ENCODE measurements at regions not wholly inside any gene's neighbourhood (a gene's known extent, or its start where the extent isn't known, plus 50 kb on each side); places are given as distances from the start of the nearest gene placed in this dataset.

- no peak overlapping the region for H3K4me3 Mint-ChIP-seq
- DNase-seq (no peak), ATAC-seq (no peak)
- no peak overlapping the region for H3K27ac Mint-ChIP-seq
- ChIA-PET POLR2A (no interaction called here), CTCF (no interaction called here)
- no peaks in the 10 kb centered on the region for H3K27me3 Mint-ChIP-seq (ENCODE audit: low read depth)
- peaks cover 18% of the 10 kb centered on the region for H3K36me3 Mint-ChIP-seq (ENCODE audit: low read depth)
- H3K9me3 Mint-ChIP-seq (ENCODE audit: insufficient read depth), result peaks cover 22% of the 10 kb centered on the region
- H3K4me1 Mint-ChIP-seq (ENCODE audit: low read depth), result peaks cover 6% of the 10 kb centered on the region
Observed at GRCh38 chr6:130677312-130677711, 149.9 kb upstream of the SMLR1 start.

GRCh38 chr6:130677766-130678165, 149.4 kb upstream of the SMLR1 start:
- no peak for ATAC-seq
- CTCF ChIA-PET, result no interaction called here
- H3K4me1 Mint-ChIP-seq (ENCODE audit: low read depth), result peaks cover 6% of the 10 kb centered on the region

GRCh38 chr6:130679684-130680083, 147.5 kb upstream of the SMLR1 start:
- Mint-ChIP-seq H3K27ac (no peak overlapping the region), H3K9me3 (ENCODE audit: insufficient read depth) (peaks cover 20% of the 10 kb centered on the region), H3K4me3 (no peak overlapping the region), H3K27me3 (ENCODE audit: low read depth) (no peaks in the 10 kb centered on the region), H3K4me1 (ENCODE audit: low read depth) (peaks cover 6% of the 10 kb centered on the region), H3K36me3 (ENCODE audit: low read depth) (peaks cover 18% of the 10 kb centered on the region)
- POLR2A ChIA-PET, result no interaction called here
- CTCF ChIA-PET, result no interaction called here
- DNase-seq, result no peak
- ATAC-seq, result no peak

More at GRCh38 chr6:130677766-130678165, 149.4 kb upstream of the SMLR1 start:
- Mint-ChIP-seq H3K27me3 (ENCODE audit: low read depth) (no peaks in the 10 kb centered on the region), H3K9me3 (ENCODE audit: insufficient read depth) (peaks cover 20% of the 10 kb centered on the region), H3K27ac (no peak overlapping the region), H3K36me3 (ENCODE audit: low read depth) (peaks cover 18% of the 10 kb centered on the region), H3K4me3 (no peak overlapping the region)
- DNase-seq, result no peak
- POLR2A ChIA-PET, result no interaction called here

DNA sequence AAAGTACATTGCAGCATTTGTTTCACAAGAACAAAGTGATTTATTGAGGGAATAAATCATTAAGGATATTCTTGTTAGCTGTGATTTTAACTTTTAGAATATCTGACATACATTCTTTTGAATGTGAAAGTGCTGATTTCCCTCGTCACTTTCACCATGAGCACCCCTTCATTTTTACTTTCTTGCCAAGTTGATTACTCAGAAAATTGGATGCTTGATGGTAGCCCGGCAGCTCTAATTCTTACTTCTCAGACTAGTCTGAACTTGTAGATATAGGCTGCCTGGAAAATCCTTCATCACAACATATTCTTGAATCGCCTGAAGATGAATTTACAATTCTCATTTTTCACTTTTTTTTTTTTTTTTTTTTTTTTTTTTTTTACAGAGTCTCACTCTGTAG, 147.1 kb upstream of the SMLR1 start:
- ChIA-PET POLR2A (no interaction called here), CTCF (no interaction called here)
- Mint-ChIP-seq H3K36me3 (ENCODE audit: low read depth) (peaks cover 18% of the 10 kb centered on the region), H3K4me3 (no peak overlapping the region), H3K27me3 (ENCODE audit: low read depth) (no peaks in the 10 kb centered on the region), H3K9me3 (ENCODE audit: insufficient read depth) (peaks cover 20% of the 10 kb centered on the region), H3K4me1 (ENCODE audit: low read depth) (peaks cover 6% of the 10 kb centered on the region), H3K27ac (no peak overlapping the region)
- DNase-seq (no peak), ATAC-seq (no peak)

DNA sequence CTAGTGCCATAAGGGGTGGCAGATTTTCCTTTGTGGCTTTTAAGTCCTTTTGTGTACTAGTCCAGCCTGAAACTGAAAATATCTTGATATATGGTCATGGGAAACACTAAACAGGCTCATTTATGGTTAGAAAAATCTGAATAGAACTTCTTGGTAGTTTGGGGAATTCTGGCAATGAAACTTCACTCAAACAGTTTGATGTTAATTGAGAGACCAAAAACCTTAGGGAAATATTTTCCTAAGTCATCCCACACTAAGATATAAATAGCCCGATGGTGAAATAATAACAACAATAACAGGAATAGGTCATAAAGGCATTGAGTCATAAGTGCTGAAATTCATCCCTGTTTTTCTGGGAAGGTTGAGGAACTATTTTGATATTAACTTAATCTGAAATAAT, 146.2 kb upstream of the SMLR1 start:
- H3K4me1 Mint-ChIP-seq (ENCODE audit: low read depth), result peaks cover 4% of the 10 kb centered on the region
- ATAC-seq (no peak), DNase-seq (no peak)
- peaks cover 20% of the 10 kb centered on the region for H3K9me3 Mint-ChIP-seq (ENCODE audit: insufficient read depth)
- H3K27ac Mint-ChIP-seq, result no peak overlapping the region
- H3K36me3 Mint-ChIP-seq (ENCODE audit: low read depth), result peaks cover 18% of the 10 kb centered on the region
- no peaks in the 10 kb centered on the region for H3K27me3 Mint-ChIP-seq (ENCODE audit: low read depth)
- ChIA-PET POLR2A (no interaction called here), CTCF (no interaction called here)
- no peak overlapping the region for H3K4me3 Mint-ChIP-seq

DNA sequence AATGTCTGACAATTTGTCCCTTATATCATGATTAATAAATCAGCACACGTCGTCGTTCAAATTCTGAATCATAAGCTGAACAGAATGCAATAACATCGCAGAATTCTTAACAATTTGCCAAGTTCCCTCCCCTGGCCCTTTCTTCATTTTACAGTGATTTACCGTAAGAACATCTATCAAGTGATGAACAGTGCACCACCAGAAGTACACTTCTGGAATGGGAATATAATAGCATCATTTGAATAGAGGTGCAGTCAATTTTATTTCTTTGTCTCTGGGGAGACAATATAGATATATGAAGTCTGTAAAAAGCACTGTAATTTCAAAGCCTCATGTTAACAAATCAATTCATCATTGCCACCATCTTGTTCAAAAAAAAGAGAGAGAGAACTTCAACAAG, 145.1 kb upstream of the SMLR1 start:
- Mint-ChIP-seq H3K27me3 (ENCODE audit: low read depth) (no peaks in the 10 kb centered on the region), H3K27ac (no peak overlapping the region), H3K36me3 (ENCODE audit: low read depth) (peaks cover 13% of the 10 kb centered on the region), H3K4me3 (no peak overlapping the region), H3K4me1 (ENCODE audit: low read depth) (no peaks in the 10 kb centered on the region), H3K9me3 (ENCODE audit: insufficient read depth) (peaks cover 17% of the 10 kb centered on the region)
- POLR2A ChIA-PET, result no interaction called here
- ATAC-seq (no peak), DNase-seq (no peak)
- CTCF ChIA-PET, result no interaction called here

- ChIA-PET CTCF (interaction anchor here (0.6 kb wide), 1 partner anchor 31 kb away, joined by 3 read pairs; no protein-coding TSS in a partner anchor), POLR2A (interaction anchor here (0.5 kb wide), 1 partner anchor 373 kb away, joined by 3 read pairs; no protein-coding TSS in a partner anchor)
- Mint-ChIP-seq H3K9me3 (ENCODE audit: insufficient read depth) (peaks cover 8% of the 10 kb centered on the region), H3K27ac (no peak overlapping the region), H3K27me3 (ENCODE audit: low read depth) (no peaks in the 10 kb centered on the region), H3K4me1 (ENCODE audit: low read depth) (no peaks in the 10 kb centered on the region), H3K4me3 (no peak overlapping the region), H3K36me3 (ENCODE audit: low read depth) (peaks cover 4% of the 10 kb centered on the region)
- ATAC-seq, result no peak
- DNase-seq, result no peak
Observed at GRCh38 chr6:130683761-130684517, 143.3 kb upstream of the SMLR1 start.

DNA sequence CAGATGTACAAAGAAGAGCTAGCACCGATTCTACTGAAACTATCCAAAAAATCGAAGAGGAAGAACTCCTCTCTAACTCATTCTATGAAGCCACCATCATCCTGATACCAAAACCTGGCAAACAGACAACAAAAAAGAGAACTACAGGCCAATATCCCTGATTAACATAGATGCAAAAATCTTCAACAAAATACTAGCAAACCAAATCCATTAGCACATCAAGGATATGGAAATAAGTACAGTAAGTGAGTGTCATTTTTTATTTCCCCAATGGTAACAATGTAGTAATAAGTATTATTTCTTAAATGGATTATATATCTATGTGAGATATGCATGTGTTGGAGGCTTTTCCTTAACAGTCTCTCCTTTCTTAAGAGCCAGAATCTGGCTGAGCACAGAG, 134.5 kb upstream of the SMLR1 start:
- POLR2A ChIA-PET, result no interaction called here
- no peak overlapping the region for H3K27ac Mint-ChIP-seq

GRCh38 chr6:130693944-130694343, 133.3 kb upstream of the SMLR1 start:
- ATAC-seq (no peak), DNase-seq (no peak)
- no peak overlapping the region for H3K27ac Mint-ChIP-seq
- H3K27me3 Mint-ChIP-seq (ENCODE audit: low read depth), result no peaks in the 10 kb centered on the region
- ChIA-PET CTCF (interaction anchor here (1.4 to 1.5 kb wide), 2 partner anchors 28 to 150 kb away, joined by 4 read pairs; no protein-coding TSS in a partner anchor), POLR2A (interaction anchor here (0.8 kb wide), 1 partner anchor 101 kb away, joined by 3 read pairs; no protein-coding TSS in a partner anchor)
- no peak overlapping the region for H3K4me3 Mint-ChIP-seq
- H3K9me3 Mint-ChIP-seq (ENCODE audit: insufficient read depth), result peaks cover 15% of the 10 kb centered on the region
- H3K4me1 Mint-ChIP-seq (ENCODE audit: low read depth), result peaks cover 42% of the 10 kb centered on the region
- H3K36me3 Mint-ChIP-seq (ENCODE audit: low read depth), result peaks cover 37% of the 10 kb centered on the region

More for the DNA sequence above, 134.5 kb upstream of the SMLR1 start:
- peaks cover 37% of the 10 kb centered on the region for H3K36me3 Mint-ChIP-seq (ENCODE audit: low read depth)
- H3K4me1 Mint-ChIP-seq (ENCODE audit: low read depth), result peaks cover 36% of the 10 kb centered on the region
- no peaks in the 10 kb centered on the region for H3K27me3 Mint-ChIP-seq (ENCODE audit: low read depth)
- ATAC-seq (no peak), DNase-seq (no peak)
- H3K4me3 Mint-ChIP-seq, result no peak overlapping the region
- CTCF ChIA-PET, result interaction anchor here (1.0 kb wide), 1 partner anchor 17 kb away, joined by 3 read pairs; no protein-coding TSS in a partner anchor
- peaks cover 19% of the 10 kb centered on the region for H3K9me3 Mint-ChIP-seq (ENCODE audit: insufficient read depth)

DNA sequence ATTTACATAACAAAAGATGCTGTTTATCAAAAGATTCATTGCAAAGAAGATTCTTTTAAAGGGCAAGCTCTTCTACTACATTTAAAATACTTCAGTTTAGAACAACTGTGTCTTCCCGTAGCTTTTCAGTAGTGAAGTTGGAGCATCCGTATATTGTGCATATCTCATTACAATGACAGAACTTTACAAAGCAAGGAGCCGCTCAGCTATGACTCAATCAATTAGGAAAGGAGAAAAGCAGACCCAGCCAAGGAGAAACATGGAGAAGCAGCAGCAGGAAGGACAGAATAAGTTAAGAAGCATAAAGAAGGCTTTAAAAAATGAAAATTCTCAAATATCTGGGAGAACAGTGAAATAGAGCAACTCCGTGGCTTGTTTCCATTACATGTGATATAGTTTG, 132.6 kb upstream of the SMLR1 start:
- no peak overlapping the region for H3K27ac Mint-ChIP-seq
- H3K36me3 Mint-ChIP-seq (ENCODE audit: low read depth), result peaks cover 37% of the 10 kb centered on the region
- POLR2A ChIA-PET, result no interaction called here
- ATAC-seq (no peak), DNase-seq (no peak)
- CTCF ChIA-PET, result interaction anchor here (1.4 to 1.5 kb wide), 2 partner anchors 28 to 149 kb away, joined by 4 read pairs; no protein-coding TSS in a partner anchor
- H3K4me1 Mint-ChIP-seq (ENCODE audit: low read depth), result peaks cover 42% of the 10 kb centered on the region
- no peaks in the 10 kb centered on the region for H3K27me3 Mint-ChIP-seq (ENCODE audit: low read depth)
- H3K4me3 Mint-ChIP-seq, result no peak overlapping the region
- peaks cover 15% of the 10 kb centered on the region for H3K9me3 Mint-ChIP-seq (ENCODE audit: insufficient read depth)

- ChIA-PET CTCF (interaction anchor here (1.1 to 2.2 kb wide), 4 partner anchors 21 to 375 kb away, joined by 3 to 55 read pairs (median 8); no protein-coding TSS in a partner anchor), POLR2A (no interaction called here)
- H3K27me3 Mint-ChIP-seq (ENCODE audit: low read depth), result no peaks in the 10 kb centered on the region
- peaks cover 45% of the 10 kb centered on the region for H3K36me3 Mint-ChIP-seq (ENCODE audit: low read depth)
- no peak overlapping the region for H3K4me3 Mint-ChIP-seq
- ATAC-seq (no peak), DNase-seq (no peak)
- peaks cover 18% of the 10 kb centered on the region for H3K9me3 Mint-ChIP-seq (ENCODE audit: insufficient read depth)
- no peak overlapping the region for H3K27ac Mint-ChIP-seq
- H3K4me1 Mint-ChIP-seq (ENCODE audit: low read depth), result peaks cover 55% of the 10 kb centered on the region
Observed at GRCh38 chr6:130696806-130697205, 130.4 kb upstream of the SMLR1 start.

GRCh38 chr6:130697271-130697994, 129.8 kb upstream of the SMLR1 start:
- Mint-ChIP-seq H3K4me3 (no peak overlapping the region), H3K27ac (peak overlapping the region; percentile 80), H3K9me3 (ENCODE audit: insufficient read depth) (peaks cover 15% of the 10 kb centered on the region), H3K36me3 (ENCODE audit: low read depth) (peaks cover 45% of the 10 kb centered on the region), H3K27me3 (ENCODE audit: low read depth) (no peaks in the 10 kb centered on the region), H3K4me1 (ENCODE audit: low read depth) (peaks cover 56% of the 10 kb centered on the region)
- ATAC-seq, result peak; percentile 81
- no peak for DNase-seq
- ChIA-PET POLR2A (interaction anchor here (1.2 to 1.3 kb wide), 2 partner anchors 184 to 375 kb away, joined by 3 to 4 read pairs; no protein-coding TSS in a partner anchor), CTCF (interaction anchor here (0.7 to 2.9 kb wide), 38 partner anchors 11 to 600 kb away, joined by 3 to 55 read pairs (median 4); partner anchors contain the start of gene TMEM200A)
